C4-2B (cell line): ENCODE measurements at regions not wholly inside any gene's neighbourhood (a gene's known extent, or its start where the extent isn't known, plus 50 kb on each side); places are given as distances from the start of the nearest gene placed in this dataset.

Experiments used
- ZFX ChIP-seq: fragments of 450-650 bp; IDR thresholded peaks from 2 replicates; pipeline ENCODE4 v1.6.1; 2017
- TF ChIP-seq, protein P1 (sequence below): fragments of 450-650 bp; conservative IDR thresholded peaks from 2 replicates; pipeline ENCODE4 v1.5.1; 2017; ENCODE audit warnings: mild to moderate bottlenecking

DNA sequence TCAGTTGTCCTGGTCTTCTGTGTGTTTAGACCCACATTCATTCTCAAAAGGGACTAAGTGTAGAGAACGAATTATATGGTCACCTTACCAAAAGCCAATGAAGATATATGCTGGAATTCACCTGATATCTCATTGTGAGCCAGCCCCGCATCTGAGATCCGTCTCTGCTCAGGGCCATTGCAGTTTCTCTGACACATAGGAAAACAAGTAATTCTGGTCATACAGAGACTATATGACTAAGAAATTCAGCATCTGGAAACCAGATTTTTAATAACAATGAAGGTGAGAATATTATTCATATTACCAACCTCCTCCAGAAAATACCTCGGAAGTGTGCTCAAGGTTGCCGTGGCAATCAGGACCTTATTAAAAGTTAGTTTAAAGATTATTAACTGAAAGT lies 278.6 kb upstream of the EDNRB start:
- TF ChIP-seq, protein P1, sequence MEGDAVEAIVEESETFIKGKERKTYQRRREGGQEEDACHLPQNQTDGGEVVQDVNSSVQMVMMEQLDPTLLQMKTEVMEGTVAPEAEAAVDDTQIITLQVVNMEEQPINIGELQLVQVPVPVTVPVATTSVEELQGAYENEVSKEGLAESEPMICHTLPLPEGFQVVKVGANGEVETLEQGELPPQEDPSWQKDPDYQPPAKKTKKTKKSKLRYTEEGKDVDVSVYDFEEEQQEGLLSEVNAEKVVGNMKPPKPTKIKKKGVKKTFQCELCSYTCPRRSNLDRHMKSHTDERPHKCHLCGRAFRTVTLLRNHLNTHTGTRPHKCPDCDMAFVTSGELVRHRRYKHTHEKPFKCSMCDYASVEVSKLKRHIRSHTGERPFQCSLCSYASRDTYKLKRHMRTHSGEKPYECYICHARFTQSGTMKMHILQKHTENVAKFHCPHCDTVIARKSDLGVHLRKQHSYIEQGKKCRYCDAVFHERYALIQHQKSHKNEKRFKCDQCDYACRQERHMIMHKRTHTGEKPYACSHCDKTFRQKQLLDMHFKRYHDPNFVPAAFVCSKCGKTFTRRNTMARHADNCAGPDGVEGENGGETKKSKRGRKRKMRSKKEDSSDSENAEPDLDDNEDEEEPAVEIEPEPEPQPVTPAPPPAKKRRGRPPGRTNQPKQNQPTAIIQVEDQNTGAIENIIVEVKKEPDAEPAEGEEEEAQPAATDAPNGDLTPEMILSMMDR, result no peak
- no peak for TF ChIP-seq ZFX
